GM21717 (cell line): ENCODE measurements at regions not wholly inside any gene's neighbourhood (a gene's known extent, or its start where the extent isn't known, plus 50 kb on each side); places are given as distances from the start of the nearest gene placed in this dataset.

Source experiments
- ATAC-seq: cut with Tn5 transposase; IDR thresholded peaks from one replicate; pipeline ENCODE4 v1.9.1; 2021; ENCODE audit warnings: mild to moderate bottlenecking, moderate library complexity; ENCODE audit not compliant: unreplicated experiment

GRCh38 chr2:220153118-220153517, 525.7 kb downstream of the SLC4A3 start:
- no peak for ATAC-seq

- ATAC-seq = no peak
Measured at GRCh38 chr2:220154304-220154703, 526.9 kb downstream of the SLC4A3 start.

- no peak for ATAC-seq
Measured at GRCh38 chr2:220157312-220157711, 529.9 kb downstream of the SLC4A3 start.

GRCh38 chr2:220159738-220160137, 532.3 kb downstream of the SLC4A3 start:
- ATAC-seq = no peak

- ATAC-seq = no peak
Measured at GRCh38 chr2:220162320-220162719, 534.9 kb downstream of the SLC4A3 start.

- no peak for ATAC-seq
Measured at GRCh38 chr2:220163486-220163885, 536.1 kb downstream of the SLC4A3 start.

GRCh38 chr2:220165401-220165800, 538.0 kb downstream of the SLC4A3 start:
- ATAC-seq = no peak

GRCh38 chr2:220166616-220167015, 539.2 kb downstream of the SLC4A3 start:
- ATAC-seq = no peak

- no peak for ATAC-seq
Measured at GRCh38 chr2:220167956-220168355, 540.5 kb downstream of the SLC4A3 start.

- ATAC-seq = no peak
Measured at GRCh38 chr2:220168891-220169546, 541.6 kb downstream of the SLC4A3 start.

GRCh38 chr2:220174826-220175225, 547.4 kb downstream of the SLC4A3 start:
- no peak for ATAC-seq

GRCh38 chr2:220175967-220176366, 548.5 kb downstream of the SLC4A3 start:
- ATAC-seq = no peak

GRCh38 chr2:220178991-220179695, 551.7 kb downstream of the SLC4A3 start:
- ATAC-seq = no peak

- no peak for ATAC-seq
Measured at GRCh38 chr2:220181165-220181564, 553.7 kb downstream of the SLC4A3 start.

- no peak for ATAC-seq
Measured at GRCh38 chr2:220182790-220183189, 555.4 kb downstream of the SLC4A3 start.

GRCh38 chr2:220185766-220186305, 558.4 kb downstream of the SLC4A3 start:
- ATAC-seq = no peak

- no peak for ATAC-seq
Measured at GRCh38 chr2:220188031-220188430, 560.6 kb downstream of the SLC4A3 start.

GRCh38 chr2:220191031-220191430, 563.6 kb downstream of the SLC4A3 start:
- no peak for ATAC-seq

- no peak for ATAC-seq
Measured at GRCh38 chr2:220191737-220192136, 564.3 kb downstream of the SLC4A3 start.

GRCh38 chr2:220192994-220193753, 565.7 kb downstream of the SLC4A3 start:
- ATAC-seq = no peak
